ENCODE measurements at regions not wholly inside any gene's neighbourhood (a gene's known extent, or its start where the extent isn't known, plus 50 kb on each side); places are given as distances from the start of the nearest gene placed in this dataset.

- TF ChIP-seq CREB1 (IDR thresholded peaks at IDR 0.05; ENCODE audit: low read depth) (no peak), NFIC (IDR thresholded peaks at IDR 0.05) (no peak), FOXM1 (IDR thresholded peaks at IDR 0.05; ENCODE audit: borderline replicate concordance, low read depth) (no peak), RAD21 (IDR thresholded peaks at IDR 0.05; ENCODE audit: low read depth) (no peak), USF1 (IDR thresholded peaks at IDR 0.05) (no peak), TCF12 (IDR thresholded peaks at IDR 0.05; ENCODE audit: low read depth) (no peak), CEBPB (IDR thresholded peaks at IDR 0.05) (no peak), REST (IDR thresholded peaks at IDR 0.05; ENCODE audit: low read depth) (no peak), EP300 (IDR thresholded peaks at IDR 0.05; ENCODE audit: borderline replicate concordance) (no peak), EGR1 (IDR thresholded peaks at IDR 0.05) (no peak)
Measured at GRCh38 chr5:4114452-4114851, 518.8 kb downstream of the IRX1 start.

- TF ChIP-seq CEBPB (IDR thresholded peaks at IDR 0.05) (no peak), CREB1 (IDR thresholded peaks at IDR 0.05; ENCODE audit: low read depth) (no peak), TCF12 (IDR thresholded peaks at IDR 0.05; ENCODE audit: low read depth) (no peak), REST (IDR thresholded peaks at IDR 0.05; ENCODE audit: low read depth) (no peak), EP300 (IDR thresholded peaks at IDR 0.05; ENCODE audit: borderline replicate concordance) (no peak), FOXM1 (IDR thresholded peaks at IDR 0.05; ENCODE audit: borderline replicate concordance, low read depth) (no peak), YY1 (IDR thresholded peaks at IDR 0.05; ENCODE audit: low read depth) (no peak)
Measured at GRCh38 chr5:4116834-4117233, 521.2 kb downstream of the IRX1 start.

GRCh38 chr5:4124221-4124970 is 528.8 kb downstream of the IRX1 start:
- TF ChIP-seq NFIC (IDR thresholded peaks at IDR 0.05) (no peak), CREB1 (IDR thresholded peaks at IDR 0.05; ENCODE audit: low read depth) (no peak), TEAD4 (IDR thresholded peaks at IDR 0.05) (no peak), FOXM1 (IDR thresholded peaks at IDR 0.05; ENCODE audit: borderline replicate concordance, low read depth) (no peak), TCF12 (IDR thresholded peaks at IDR 0.05; ENCODE audit: low read depth) (no peak), REST (IDR thresholded peaks at IDR 0.05; ENCODE audit: low read depth) (no peak), CEBPB (IDR thresholded peaks at IDR 0.05) (no peak), MAX (IDR thresholded peaks at IDR 0.05) (no peak), EP300 (IDR thresholded peaks at IDR 0.05; ENCODE audit: borderline replicate concordance) (no peak), EGR1 (IDR thresholded peaks at IDR 0.05) (no peak), USF1 (IDR thresholded peaks at IDR 0.05) (no peak), TAF1 (IDR thresholded peaks at IDR 0.05; ENCODE audit: low read depth) (no peak)

- TF ChIP-seq CREB1 (IDR thresholded peaks at IDR 0.05; ENCODE audit: low read depth) = no peak
- no peak for TF ChIP-seq RAD21 (IDR thresholded peaks at IDR 0.05; ENCODE audit: low read depth)
- no peak for TF ChIP-seq EP300 (IDR thresholded peaks at IDR 0.05; ENCODE audit: borderline replicate concordance)
- no peak for TF ChIP-seq ZBTB7A (IDR thresholded peaks at IDR 0.05; ENCODE audit: low read depth)
- no peak for TF ChIP-seq TAF1 (IDR thresholded peaks at IDR 0.05; ENCODE audit: low read depth)
- TF ChIP-seq EGR1 (IDR thresholded peaks at IDR 0.05) = no peak
- TF ChIP-seq TEAD4 (IDR thresholded peaks at IDR 0.05) = no peak
- TF ChIP-seq FOXM1 (IDR thresholded peaks at IDR 0.05; ENCODE audit: borderline replicate concordance, low read depth) = no peak
- TF ChIP-seq CEBPB (IDR thresholded peaks at IDR 0.05) = no peak
- TF ChIP-seq REST (IDR thresholded peaks at IDR 0.05; ENCODE audit: low read depth) = no peak
- no peak for TF ChIP-seq USF1 (IDR thresholded peaks at IDR 0.05)
- TF ChIP-seq MAX (IDR thresholded peaks at IDR 0.05) = no peak
- no peak for TF ChIP-seq YY1 (IDR thresholded peaks at IDR 0.05; ENCODE audit: low read depth)
- TF ChIP-seq NFIC (IDR thresholded peaks at IDR 0.05) = no peak
- TF ChIP-seq TCF12 (IDR thresholded peaks at IDR 0.05; ENCODE audit: low read depth) = no peak
Measured at GRCh38 chr5:4128994-4129393, 533.4 kb downstream of the IRX1 start.

Measured in Ishikawa (cell line).